Astrocyte (in vitro differentiated cells and primary cell): ENCODE measurements at regions not wholly inside any gene's neighbourhood (a gene's known extent, or its start where the extent isn't known, plus 50 kb on each side); places are given as distances from the start of the nearest gene placed in this dataset.

Experiments used
- EZH2 ChIP-seq: IDR thresholded peaks from 2 replicates; pipeline ENCODE4 v1.6.1; 2012; ENCODE audit warnings: mild to moderate bottlenecking, low read length, inconsistent platforms; ENCODE audit not compliant: insufficient read depth
- TF ChIP-seq, protein P1 (sequence below): IDR thresholded peaks from 2 replicates; pipeline ENCODE4 v1.5.1; 2011; ENCODE audit warnings: low read depth, mild to moderate bottlenecking, inconsistent platforms, low read length, moderate library complexity; ENCODE audit not compliant: insufficient read depth

- TF ChIP-seq, protein P1, sequence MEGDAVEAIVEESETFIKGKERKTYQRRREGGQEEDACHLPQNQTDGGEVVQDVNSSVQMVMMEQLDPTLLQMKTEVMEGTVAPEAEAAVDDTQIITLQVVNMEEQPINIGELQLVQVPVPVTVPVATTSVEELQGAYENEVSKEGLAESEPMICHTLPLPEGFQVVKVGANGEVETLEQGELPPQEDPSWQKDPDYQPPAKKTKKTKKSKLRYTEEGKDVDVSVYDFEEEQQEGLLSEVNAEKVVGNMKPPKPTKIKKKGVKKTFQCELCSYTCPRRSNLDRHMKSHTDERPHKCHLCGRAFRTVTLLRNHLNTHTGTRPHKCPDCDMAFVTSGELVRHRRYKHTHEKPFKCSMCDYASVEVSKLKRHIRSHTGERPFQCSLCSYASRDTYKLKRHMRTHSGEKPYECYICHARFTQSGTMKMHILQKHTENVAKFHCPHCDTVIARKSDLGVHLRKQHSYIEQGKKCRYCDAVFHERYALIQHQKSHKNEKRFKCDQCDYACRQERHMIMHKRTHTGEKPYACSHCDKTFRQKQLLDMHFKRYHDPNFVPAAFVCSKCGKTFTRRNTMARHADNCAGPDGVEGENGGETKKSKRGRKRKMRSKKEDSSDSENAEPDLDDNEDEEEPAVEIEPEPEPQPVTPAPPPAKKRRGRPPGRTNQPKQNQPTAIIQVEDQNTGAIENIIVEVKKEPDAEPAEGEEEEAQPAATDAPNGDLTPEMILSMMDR, result no peak
- no peak for TF ChIP-seq EZH2
These were observed 382.0 kb upstream of the TRAM1L1 start for GRCh38 chr4:117467404-117467803.
